G401 (cell line): ENCODE measurements at regions not wholly inside any gene's neighbourhood (a gene's known extent, or its start where the extent isn't known, plus 50 kb on each side); places are given as distances from the start of the nearest gene placed in this dataset.
"Not testable (repeated sequence)": the region's sequence is repeated elsewhere in the genome, so short reads cannot be mapped to it uniquely, and the experiment has no call there.

ENCODE experiments used
- DNase-seq: peaks from one replicate; pipeline ENCODE4 v3.0.0-alpha.2; 2015; ENCODE audit warnings: low spot score
- in situ Hi-C: cut with HindIII; loops from 2 replicates; pipeline ENCODE4 v1.10.0; 2016; ENCODE audit warnings: low sequenced_read_pairs, mixed read lengths

DNA sequence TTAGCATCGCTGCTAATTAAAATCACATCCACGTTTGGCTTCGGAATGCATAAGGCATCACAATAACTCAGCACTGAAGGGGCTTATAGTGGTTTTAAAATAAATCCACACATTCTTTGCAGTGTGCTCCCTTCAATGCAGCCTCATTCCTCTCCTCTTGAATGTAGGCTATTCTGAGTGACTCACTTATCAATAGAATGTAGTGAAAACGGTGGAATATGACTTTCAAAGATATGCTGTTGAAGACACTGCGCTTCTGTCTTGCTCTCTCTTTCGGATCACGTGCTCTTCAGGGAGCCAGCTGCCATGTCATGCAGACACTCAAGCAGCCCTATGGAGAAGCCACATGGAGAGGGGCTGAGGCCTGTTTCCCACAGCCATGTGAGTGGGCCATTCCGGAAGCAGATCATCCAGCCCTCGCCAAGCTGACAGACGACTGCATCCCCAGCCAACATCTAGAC is 87.4 kb downstream of the CRYGS start:
- in situ Hi-C loops = no loop called here
- DNase-seq = peak; percentile 33

DNA sequence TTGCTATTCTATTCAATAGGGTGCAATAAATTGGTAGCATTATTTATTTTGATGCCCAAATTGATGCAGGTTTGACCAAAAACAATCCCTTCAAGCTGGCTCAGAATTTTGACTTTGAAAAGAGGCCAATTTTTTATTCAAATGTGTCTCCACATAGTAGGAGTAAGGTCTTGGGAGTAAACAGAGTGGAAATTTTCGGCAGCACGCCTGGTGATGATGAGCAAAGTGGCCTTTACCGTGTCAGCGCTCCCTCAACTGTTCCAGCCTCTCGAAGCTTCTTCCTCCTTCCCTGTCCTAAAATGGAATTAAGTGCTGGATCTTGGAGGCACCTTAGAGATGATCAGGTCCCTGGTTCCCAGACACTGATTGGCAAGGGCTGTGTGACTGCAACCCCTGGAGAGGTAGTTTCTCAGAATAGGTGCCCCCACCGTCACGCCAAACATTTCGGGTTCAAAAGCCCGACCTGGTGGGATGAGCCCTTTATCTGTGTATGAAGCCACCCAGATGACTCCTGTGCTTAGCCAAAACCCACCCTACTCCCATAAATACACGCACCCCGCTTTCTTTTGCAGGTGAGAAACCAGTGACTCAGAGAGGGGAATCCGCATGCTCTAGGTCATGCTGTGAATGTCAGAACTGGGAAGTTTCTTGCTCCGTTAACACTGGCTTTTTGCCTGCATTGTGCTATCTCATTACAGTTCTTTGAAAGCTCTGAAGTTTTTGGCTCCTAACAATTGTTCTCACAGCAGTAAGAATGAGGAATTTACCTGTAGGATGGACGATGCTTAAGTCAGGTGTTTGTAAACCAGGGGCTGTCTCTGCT is 89.1 kb downstream of the CRYGS start:
- DNase-seq = peak; percentile 65
- in situ Hi-C loops = no loop called here

DNA sequence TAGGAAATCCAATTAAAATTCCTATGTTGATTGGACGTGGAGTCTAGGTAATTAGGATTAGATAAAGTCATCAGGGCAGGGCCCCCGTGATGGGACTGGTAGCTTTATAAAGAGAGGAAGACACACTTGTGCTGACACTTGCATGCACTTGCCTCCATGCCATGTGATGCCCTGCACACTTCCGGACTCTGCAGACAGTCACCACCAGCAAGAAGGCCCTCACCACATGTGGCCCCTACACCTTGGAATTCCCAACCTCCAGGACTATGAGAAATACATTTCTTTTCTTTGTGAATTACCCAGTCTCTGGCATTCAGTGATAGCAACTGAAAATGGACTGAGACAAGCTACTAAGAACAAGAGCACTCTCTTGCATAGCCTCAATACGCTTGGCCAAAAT is 90.6 kb downstream of the CRYGS start:
- in situ Hi-C loops = no loop called here
- DNase-seq = no peak

DNA sequence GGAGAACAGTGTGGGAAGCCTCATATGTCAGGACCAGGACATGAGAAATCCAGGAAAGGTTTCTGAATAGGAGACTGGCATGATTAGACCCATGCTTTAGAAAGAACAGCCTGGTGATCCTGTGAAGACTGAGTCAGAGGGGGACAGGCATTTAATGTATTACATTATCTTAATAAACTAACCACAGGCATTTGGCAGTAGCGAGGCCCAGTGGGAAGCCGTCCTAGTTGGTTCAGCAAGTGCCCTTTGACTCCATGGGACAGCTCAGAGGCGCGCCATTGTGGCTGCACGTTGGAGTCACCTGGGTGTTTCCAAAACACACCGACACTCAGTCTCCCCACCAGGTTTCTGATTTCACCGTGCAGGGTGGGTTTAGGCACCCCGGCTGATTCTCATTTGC is 90.5 kb upstream of the DGKG start:
- no peak for DNase-seq
- in situ Hi-C loops = no loop called here

DNA sequence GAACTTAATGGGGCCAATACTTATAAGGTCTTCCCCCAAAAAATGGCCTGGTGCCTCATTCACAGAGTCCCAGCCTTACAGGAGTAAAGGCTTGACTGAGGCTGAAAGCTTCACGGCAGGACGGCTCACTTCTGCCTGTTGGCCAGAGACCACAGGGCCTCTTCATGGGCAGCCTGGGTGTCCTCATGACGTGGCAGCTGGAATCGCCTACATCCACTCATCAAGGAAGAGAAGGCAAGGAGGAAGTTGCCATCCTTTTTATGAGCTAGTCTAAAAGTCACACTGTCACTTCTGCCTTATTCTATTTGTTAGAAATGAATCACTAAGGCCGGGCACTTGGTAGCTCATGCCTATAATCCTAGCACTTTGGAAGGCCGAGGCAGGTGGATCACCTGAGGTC is 89.3 kb upstream of the DGKG start:
- in situ Hi-C loops = no loop called here
- DNase-seq = no peak

DNA sequence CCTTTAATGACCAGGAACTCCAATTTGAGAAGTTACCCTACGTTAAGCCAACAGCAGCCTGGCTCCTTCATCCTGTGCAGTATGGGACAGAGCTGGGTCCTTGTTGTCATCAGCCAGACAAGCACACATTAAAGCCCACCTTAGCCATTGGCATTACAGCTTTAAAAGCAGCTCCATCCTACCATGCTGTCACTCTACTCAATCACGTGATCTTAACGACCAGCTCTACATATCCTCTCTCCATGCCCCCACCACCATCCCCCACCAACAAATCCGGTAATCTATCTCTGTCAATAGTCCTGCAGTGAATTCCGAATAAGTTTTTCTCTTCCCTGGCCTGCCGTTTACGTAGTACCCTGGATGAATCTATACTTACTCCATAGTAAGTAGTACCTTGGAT is 82.9 kb upstream of the DGKG start:
- in situ Hi-C loops = no loop called here
- DNase-seq = no peak

DNA sequence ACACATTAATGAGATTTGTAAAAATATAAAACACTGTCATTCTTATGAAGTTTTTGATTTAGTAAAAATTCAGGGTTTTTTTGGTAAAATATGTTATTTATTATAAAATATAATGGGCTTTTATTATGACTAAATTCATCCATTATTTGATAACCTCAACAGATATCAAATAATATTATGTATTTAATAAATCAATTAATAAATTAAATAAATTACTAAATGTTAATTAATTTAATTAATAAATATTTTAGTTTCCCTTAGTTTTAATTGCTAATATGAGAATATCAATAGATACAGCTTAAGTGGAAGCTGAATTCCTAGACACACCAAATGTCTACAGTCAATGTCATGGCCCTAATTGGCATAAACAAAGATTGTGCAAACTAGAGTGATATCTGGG is 82.3 kb upstream of the DGKG start:
- in situ Hi-C loops = no loop called here
- DNase-seq = no peak

DNA sequence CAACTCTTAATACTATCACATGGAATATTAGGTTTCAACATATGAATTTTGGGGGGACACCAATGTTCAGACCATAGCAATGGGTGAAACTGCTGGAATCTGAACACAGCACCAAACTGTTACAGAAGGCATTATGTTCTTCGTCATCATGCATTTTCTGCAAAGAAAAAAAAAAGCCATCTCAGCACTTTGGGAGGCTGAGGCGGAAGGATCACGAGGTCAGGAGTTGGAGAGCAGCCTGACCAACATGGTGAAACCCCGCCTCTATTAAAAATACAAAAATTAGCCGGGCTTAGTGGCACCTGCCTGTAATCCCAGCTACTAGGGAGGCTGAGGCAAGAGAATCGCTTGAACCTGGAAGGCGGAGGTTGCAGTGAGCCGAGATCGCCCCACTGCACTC is 80.9 kb upstream of the DGKG start:
- in situ Hi-C loops = not testable (repeated sequence)

DNA sequence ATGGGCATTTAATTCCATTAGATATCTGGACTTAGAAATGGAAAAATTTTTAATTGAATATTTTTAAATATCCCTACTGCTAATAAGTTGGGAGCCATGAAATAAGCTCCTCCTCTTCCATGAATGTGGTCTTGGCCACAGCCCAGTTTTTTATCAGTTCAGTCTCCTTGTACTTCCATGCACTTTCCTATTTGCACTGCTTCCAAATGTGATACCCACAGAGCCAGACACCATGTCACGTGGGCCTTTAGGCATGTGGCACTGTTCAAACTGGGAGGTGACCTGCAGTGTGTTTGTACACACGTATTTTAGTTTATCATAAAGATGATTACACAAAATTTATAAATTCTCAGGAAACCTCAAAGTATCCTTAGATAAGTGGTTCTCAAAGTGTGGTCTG is 80.1 kb upstream of the DGKG start:
- no peak for DNase-seq
- in situ Hi-C loops = no loop called here

More for the DNA sequence above, 80.9 kb upstream of the DGKG start:
- DNase-seq = not testable (repeated sequence)

DNA sequence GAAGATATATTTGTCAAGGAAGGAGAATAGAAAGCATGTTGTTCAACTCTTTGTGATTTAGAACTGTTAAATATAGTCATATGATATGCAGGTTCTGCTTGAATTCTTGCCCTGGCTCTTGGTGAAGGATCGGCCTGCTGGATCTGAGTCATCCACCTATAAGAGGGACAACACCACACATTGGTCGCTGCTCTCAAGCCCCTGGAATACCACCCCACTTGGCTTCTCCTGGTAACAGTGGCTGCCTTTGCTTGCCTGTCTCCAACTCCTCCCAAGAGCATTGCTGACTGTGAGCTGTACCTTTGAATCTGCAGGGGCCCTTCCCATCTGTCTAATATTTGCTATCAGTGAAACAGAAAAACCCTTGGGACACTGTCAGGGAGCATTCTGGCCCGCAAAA is 78.9 kb upstream of the DGKG start:
- DNase-seq = no peak
- in situ Hi-C loops = no loop called here

DNA sequence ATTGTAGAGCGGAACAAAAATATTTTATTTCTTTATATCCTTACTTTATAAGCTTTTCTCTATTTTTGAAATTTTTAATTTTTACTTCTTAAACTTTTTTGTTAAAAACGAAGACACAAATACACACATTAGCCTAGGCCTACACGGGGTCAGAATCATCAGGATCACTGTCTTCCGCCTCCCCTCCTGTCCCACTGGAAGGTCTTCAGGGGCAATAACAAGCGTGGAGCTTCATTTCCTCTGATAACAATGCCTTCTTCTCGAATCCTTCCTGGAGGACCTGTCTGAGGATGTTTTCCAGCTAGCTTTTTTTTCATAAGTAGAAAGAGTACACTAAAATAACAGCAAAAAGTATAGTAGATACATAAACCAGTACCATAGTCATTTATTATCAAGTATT is 77.7 kb upstream of the DGKG start:
- in situ Hi-C loops = no loop called here
- no peak for DNase-seq

DNA sequence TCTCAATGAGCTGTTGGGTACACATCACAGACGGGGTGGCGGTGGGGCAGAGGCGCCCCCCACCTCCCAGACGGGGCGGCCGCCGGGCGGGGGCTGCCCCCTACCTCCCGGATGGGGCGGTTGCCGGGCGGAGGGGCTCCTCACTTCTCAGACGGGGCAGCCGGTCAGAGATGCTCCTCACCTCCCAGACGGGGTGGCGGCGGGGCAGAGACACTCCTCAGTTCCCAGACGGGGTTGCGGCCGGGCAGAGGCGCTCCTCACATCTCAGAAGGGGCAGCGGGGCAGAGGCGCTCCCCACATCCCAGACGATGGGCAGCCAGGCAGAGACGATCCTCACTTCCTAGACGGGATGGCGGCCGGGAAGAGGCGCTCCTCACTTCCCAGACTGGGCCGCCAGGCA is 73.3 kb upstream of the DGKG start:
- in situ Hi-C loops, DNase-seq: not testable (repeated sequence)

DNA sequence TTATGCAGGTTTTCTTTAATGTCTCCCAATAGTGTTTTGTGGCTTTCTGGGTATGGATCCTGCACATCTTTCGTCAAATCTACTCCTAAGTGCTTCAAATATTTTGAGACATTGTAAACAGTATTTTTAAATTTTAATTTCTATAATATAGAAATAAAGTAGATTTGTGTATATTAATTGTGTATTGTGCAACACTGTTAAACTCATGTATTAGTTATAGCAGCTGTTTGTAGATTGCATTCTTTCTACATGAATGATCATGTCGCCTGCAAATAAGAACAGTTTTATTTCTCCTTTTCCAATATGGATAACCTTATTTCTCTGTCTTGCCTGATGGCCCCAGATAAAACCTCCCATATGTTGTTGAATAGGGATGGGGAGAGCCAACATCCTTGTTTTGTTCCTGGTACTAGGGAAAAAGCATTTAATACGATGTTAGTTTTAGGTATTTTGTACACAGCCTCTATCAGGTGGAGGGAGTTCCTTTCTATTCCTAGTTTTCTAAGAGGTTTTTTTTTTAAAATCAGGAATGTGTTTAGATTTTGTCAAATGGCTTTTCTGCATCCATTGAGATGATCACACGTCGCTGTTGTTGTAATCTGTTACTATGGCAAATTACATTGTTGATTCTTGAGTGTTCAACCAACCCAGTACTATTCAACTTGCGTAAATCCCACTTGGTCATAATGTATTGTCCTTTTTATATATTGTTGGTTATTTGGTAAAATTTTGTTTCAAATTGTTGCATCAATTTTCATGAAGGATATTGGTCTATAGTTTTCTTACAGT is 71.1 kb upstream of the DGKG start:
- no peak for DNase-seq
- in situ Hi-C loops = no loop called here

DNA sequence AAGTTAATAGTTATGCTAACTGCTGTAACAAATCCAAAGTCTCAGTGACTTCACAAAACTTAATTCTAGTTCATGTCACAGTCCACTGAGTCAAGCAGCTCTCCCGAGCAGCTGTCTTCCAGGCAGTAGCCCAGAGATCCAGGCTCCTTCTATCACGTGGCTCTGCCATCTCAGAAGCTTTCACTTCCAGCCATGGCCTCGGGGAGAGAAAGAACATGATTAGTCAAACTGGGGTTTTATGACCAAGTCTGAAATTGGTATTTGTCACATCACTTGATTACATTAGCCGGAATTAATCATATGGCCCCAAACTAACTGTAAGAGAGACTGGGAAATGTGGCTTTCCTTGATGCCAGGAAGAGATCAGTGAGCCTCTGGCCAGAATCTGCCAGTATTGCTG is 70.2 kb upstream of the DGKG start:
- DNase-seq = no peak
- in situ Hi-C loops = no loop called here

DNA sequence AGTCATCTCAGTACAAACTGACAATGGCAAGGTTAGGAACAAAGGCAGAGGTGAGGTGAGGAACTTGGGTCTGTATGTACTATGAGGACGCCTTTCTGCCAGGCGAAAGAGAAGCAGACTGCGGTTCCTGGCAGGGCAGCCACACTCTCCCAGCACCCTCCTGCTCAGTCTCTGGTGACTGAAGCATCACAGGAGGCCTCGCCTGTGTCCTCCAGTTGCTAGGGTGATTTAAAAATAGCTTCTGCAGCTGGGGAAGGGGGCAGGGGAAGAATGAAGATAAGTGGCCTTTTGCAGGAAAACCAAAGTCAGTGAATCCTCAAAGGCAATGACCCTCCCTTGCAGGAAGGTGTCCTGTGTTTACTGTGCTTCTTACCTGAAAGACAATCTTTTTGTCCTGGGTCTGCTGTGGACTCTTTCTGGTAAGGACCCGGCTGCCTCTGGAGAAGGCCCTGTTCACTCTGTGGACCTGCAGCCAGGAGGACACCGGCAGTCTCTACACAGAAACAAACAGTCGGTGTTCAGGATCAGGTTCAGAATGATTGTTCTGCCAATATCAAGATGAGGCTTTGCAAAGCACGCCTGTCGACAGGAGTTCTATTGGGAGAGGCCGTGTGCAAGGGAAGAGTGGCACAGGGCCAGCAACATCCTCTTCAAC is 65.7 kb upstream of the DGKG start:
- DNase-seq = no peak
- in situ Hi-C loops = no loop called here

DNA sequence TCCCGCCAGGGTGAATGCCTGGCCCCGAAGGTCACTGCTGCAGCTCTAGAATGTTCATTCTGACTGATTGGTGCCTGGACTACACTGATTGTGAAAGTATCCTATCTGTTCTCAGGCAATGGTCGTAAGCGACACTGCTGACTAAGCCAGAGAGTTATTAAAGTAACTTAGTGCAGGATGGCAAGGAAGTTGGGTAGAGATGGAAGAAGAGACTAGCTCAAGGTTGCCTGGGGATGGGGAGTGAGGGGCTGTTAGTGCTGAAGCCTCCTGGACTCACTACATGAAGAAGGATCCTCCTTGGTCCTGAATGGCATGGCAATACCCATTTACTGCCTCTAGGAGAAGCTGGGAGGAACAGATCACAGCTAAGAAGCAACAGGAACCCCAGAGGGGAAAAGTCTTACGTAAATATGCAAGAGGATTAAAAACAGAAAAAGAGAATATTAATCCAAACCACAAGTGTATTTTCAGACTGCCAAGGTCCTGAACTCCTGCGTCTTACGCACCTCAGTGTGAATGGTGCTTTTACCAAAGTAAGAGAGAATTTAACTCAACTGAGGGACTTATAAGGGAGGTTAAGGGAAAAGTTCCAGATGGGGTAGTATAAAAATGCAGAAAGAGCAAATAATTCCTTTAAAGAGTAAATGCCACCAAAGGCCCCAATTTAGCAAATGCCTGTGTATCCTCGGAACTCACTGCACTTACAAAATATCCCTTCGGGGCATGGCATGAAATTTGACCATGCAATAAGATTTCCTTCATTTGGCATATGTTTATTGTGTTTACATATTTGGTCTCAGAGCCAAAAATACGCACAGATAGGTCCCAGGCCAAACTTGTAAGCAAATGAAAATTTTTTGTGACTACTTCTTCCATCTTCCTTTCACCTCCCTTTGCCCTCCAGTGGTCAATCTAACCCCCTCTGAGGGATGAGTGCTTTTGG is 64.0 kb upstream of the DGKG start:
- DNase-seq = no peak
- in situ Hi-C loops = no loop called here

DNA sequence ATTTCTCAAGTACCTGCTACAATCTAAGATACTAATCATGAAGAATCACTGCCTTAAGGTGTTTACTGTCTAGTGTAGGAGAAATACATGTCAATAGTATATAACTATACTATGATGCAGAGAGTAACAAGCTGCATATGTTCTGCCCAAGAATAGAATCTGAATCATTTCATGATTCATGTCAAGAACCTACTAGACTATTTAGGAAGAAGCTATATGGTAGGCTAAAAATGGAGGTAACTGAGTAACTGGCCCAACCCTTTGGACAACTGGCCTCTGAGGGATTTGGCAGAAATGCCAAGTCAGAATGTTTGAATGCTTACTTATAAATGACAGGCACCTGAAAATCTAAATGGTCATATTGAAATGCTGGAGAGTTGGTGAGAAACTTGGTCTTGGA is 59.9 kb upstream of the DGKG start:
- in situ Hi-C loops = no loop called here
- no peak for DNase-seq

DNA sequence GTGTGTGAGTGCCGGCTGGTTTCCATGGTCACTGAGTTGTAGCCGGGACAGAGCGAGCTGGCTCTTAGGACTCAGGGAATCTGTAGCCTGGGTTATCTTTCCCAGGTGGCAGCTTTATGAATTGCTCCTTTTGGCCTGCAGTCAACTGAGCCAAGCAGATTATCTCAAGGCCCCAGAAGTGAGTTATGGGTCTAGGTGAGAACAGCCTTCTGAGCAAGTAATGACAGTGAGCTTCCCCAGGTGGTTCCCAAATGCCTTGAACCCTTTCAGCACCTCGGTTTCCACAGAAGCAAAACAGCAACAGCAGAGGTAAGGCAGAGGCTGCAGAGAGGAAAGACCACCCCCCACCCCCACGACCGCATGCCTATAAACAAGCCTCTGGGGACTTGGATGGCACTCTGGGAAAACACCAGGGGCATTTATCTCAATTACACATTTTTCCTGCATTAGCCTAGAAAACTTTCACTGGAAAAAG is 56.7 kb upstream of the DGKG start:
- in situ Hi-C loops = no loop called here
- peak; percentile 29 for DNase-seq

DNA sequence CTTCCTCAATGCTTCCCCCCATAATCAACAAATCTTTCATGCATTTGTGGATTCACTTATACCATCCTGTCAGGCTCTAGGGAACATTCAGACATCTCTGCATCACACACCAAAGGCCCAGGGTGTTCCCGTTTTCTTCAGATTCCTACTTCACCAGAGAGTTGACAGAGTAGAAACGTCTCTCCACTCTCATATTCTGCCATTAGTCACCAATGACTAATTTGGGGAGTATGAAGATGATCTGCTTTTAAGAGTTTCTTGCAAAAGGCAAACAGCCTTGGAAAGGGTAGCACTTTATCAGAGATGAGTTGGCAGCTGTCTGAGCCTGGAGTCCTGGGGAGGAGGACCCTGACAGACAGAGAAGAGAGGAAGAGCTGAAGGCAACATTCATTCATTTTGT is 55.8 kb upstream of the DGKG start:
- no peak for DNase-seq
- in situ Hi-C loops = no loop called here
